ENCODE measurements at regions not wholly inside any gene's neighbourhood (a gene's known extent, or its start where the extent isn't known, plus 50 kb on each side); places are given as distances from the start of the nearest gene placed in this dataset.
"Not testable (repeated sequence)": the region's sequence is repeated elsewhere in the genome, so short reads cannot be mapped to it uniquely, and the experiment has no call there.

- H3K9ac ChIP-seq (ENCODE audit: low read depth, low read length) = no peak overlapping the region
- DNase-seq (peak; percentile 8), ATAC-seq (ENCODE audit: insufficient read depth, low read depth) (no peak)
- TF ChIP-seq CTCF (IDR thresholded peaks at IDR 0.05; ENCODE audit: borderline replicate concordance, extremely low read depth, low read length, poor library complexity, severe bottlenecking) (peak; percentile 55), EZH2 (IDR thresholded peaks at IDR 0.05; ENCODE audit: borderline replicate concordance, low read depth, low read length, severe bottlenecking) (no peak)
- H3K27ac ChIP-seq (ENCODE audit: low read length) = no peak overlapping the region
- no peak overlapping the region for H3K4me2 ChIP-seq (ENCODE audit: insufficient read depth, low read length)
- H3K27me3 ChIP-seq (ENCODE audit: insufficient read depth, low read length, poor library complexity) = peaks cover 17% of the 10 kb centered on the region
- H3K9me3 ChIP-seq (ENCODE audit: insufficient read depth, low read length, severe bottlenecking) = no peaks in the 10 kb centered on the region
- no peak overlapping the region for H2AFZ ChIP-seq (ENCODE audit: low read depth, low read length)
- no peaks in the 10 kb centered on the region for H3K36me3 ChIP-seq (ENCODE audit: insufficient read depth, low read length)
- H3K4me1 ChIP-seq (ENCODE audit: insufficient read depth, low read length) = no peaks in the 10 kb centered on the region
- H4K20me1 ChIP-seq (ENCODE audit: insufficient read depth, low read length) = no peaks in the 10 kb centered on the region
- no peaks in the 10 kb centered on the region for H3K79me2 ChIP-seq (ENCODE audit: insufficient read depth, low read length)
- no peak overlapping the region for H3K4me3 ChIP-seq (ENCODE audit: low read depth in 1 of 2, low read length in 2 of 2)
Observed at GRCh38 chr5:36459176-36460135, 146.9 kb upstream of the SLC1A3 start.

- no peaks in the 10 kb centered on the region for H3K79me2 ChIP-seq (ENCODE audit: insufficient read depth, low read length)
- ATAC-seq (ENCODE audit: insufficient read depth, low read depth) (peak; percentile 69; the same call in 2 of the 3 replicates), DNase-seq (peak; percentile 13)
Observed at GRCh38 chr5:36462295-36463021, 143.9 kb upstream of the SLC1A3 start.

GRCh38 chr5:36475942-36476341 lies 130.5 kb upstream of the SLC1A3 start:
- H3K4me1 ChIP-seq (ENCODE audit: insufficient read depth, low read length); H4K20me1 ChIP-seq (ENCODE audit: insufficient read depth, low read length); H3K36me3 ChIP-seq (ENCODE audit: insufficient read depth, low read length); H3K79me2 ChIP-seq (ENCODE audit: insufficient read depth, low read length); H3K9me3 ChIP-seq (ENCODE audit: insufficient read depth, low read length, severe bottlenecking); DNase-seq; H2AFZ ChIP-seq (ENCODE audit: low read depth, low read length); H3K27me3 ChIP-seq (ENCODE audit: insufficient read depth, low read length, poor library complexity); H3K9ac ChIP-seq (ENCODE audit: low read depth, low read length); ATAC-seq (ENCODE audit: insufficient read depth, low read depth); H3K4me2 ChIP-seq (ENCODE audit: insufficient read depth, low read length); H3K4me3 ChIP-seq (ENCODE audit: low read depth in 1 of 2, low read length in 2 of 2); H3K27ac ChIP-seq (ENCODE audit: low read length): not testable (repeated sequence)

More at GRCh38 chr5:36462295-36463021, 143.9 kb upstream of the SLC1A3 start:
- Histone ChIP-seq H4K20me1 (ENCODE audit: insufficient read depth, low read length) (no peaks in the 10 kb centered on the region), H3K4me1 (ENCODE audit: insufficient read depth, low read length) (no peaks in the 10 kb centered on the region), H2AFZ (ENCODE audit: low read depth, low read length) (no peak overlapping the region), H3K27ac (ENCODE audit: low read length) (no peak overlapping the region), H3K27me3 (ENCODE audit: insufficient read depth, low read length, poor library complexity) (peaks cover 17% of the 10 kb centered on the region), H3K4me3 (ENCODE audit: low read depth in 1 of 2, low read length in 2 of 2) (no peak overlapping the region), H3K36me3 (ENCODE audit: insufficient read depth, low read length) (no peaks in the 10 kb centered on the region), H3K4me2 (ENCODE audit: insufficient read depth, low read length) (no peak overlapping the region), H3K9me3 (ENCODE audit: insufficient read depth, low read length, severe bottlenecking) (no peaks in the 10 kb centered on the region), H3K9ac (ENCODE audit: low read depth, low read length) (no peak overlapping the region)
- TF ChIP-seq CTCF (IDR thresholded peaks at IDR 0.05; ENCODE audit: borderline replicate concordance, extremely low read depth, low read length, poor library complexity, severe bottlenecking) (no peak), EZH2 (IDR thresholded peaks at IDR 0.05; ENCODE audit: borderline replicate concordance, low read depth, low read length, severe bottlenecking) (no peak)
